Stimulated activated CD4-positive, alpha-beta T cell treated with anti-CD3 and anti-CD28 coated beads, Interleukin-1b, Interleukin-23, amount 100 ng/mL, for 24 hours (primary cell): ENCODE measurements at regions not wholly inside any gene's neighbourhood (a gene's known extent, or its start where the extent isn't known, plus 50 kb on each side); places are given as distances from the start of the nearest gene placed in this dataset.

Source experiments
- DNase-seq, 4 experiments: peaks; one replicate each; pipeline ENCODE4 v3.0.0-alpha.2; 2020; ENCODE audit warnings: low read depth in 4 of 4, low spot score in 1 of 4

DNA sequence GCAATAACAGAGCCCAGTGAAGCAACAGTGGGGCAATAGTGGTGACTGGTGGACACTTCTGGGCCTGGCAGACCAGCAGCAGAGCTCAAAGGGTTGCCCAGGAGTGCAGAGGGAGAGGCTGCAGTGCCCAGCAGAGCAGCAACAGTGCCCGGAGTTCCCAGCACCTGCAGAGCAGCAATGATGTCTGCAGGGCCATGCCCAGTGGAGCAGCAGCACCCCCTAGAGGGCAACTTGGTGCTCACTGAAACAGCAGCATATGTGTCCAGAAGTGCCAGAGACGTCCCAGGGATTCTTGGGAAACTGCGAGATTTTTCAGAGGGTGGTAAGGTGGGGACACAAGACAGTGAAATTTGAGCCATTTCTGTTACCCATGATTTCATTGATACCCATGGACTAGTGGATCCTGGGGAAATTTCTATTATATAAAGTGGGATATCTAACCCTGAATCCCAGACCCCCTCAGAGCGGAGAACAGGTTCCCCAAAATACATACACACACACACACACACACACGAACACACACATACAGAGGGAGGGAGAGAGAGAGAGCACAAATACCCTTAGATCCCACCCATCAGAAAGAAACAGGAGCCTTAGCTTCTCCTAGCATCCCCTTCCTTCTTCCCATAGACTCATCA lies 156.9 kb upstream of the GJB5 start:
- DNase-seq: peak; percentile 11 to 52 (median 31)

DNA sequence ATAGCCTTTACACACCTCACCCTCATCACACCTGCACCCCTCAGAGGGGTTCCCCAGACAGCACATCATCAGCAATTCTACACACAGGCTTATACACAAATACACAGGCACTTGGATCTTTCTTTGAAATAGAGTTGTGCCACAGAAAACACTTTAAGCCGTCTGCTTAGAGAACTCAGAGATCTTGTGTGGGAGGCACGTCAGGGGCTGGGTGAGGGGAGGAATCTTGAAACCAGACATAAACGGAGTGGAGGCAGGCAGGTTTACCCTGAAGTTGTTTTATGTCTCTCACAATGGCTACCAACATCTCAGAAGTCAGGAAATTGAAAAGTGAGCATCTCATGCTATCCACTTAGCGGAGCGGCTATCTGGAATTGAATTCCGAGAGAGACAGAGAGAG lies 151.9 kb upstream of the GJB5 start:
- DNase-seq: no peak

DNA sequence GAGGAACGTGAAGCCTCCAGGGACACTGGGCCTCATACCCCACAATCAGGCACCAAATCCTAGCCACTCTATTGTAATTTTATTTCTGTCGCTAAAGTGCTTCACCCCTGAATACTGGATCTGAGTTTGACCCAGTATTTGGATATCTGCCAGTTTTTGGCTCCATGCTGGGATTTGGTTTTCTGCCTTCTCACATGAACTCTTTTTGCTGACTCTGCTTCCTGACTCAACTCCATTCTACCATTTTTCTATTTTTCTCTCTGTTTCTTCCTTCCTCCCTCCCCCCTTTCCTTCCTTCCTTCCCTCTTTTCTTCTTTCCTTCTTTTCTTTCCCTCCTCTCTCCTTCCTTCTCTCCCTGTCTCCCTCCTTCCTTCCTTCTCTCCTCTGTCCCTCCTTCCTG lies 151.3 kb upstream of the GJB5 start:
- no peak for DNase-seq

DNA sequence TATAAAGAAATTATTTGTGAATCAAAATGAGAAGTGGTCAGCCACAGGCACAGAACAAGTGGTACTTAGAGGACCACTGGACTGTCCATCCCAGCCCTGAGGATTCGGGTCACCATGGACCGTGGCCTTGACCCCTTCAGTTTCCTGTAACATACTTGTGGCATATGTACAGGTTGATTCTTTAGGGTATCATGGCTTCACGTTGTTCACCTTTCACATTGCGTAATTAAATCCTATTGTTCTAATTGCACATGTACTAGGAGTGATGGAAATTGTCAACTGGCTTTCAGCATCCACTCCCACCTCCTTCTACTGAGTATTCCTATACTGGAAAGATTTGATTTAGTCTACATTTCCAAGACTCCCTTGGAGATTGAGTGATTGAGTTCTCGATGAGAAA lies 148.3 kb upstream of the GJB5 start:
- no peak for DNase-seq

- DNase-seq: no peak
Observed at GRCh38 chr1:34610063-34610462, 144.8 kb upstream of the GJB5 start.

- DNase-seq: no peak
Observed at GRCh38 chr1:34611571-34611970, 143.3 kb upstream of the GJB5 start.

DNA sequence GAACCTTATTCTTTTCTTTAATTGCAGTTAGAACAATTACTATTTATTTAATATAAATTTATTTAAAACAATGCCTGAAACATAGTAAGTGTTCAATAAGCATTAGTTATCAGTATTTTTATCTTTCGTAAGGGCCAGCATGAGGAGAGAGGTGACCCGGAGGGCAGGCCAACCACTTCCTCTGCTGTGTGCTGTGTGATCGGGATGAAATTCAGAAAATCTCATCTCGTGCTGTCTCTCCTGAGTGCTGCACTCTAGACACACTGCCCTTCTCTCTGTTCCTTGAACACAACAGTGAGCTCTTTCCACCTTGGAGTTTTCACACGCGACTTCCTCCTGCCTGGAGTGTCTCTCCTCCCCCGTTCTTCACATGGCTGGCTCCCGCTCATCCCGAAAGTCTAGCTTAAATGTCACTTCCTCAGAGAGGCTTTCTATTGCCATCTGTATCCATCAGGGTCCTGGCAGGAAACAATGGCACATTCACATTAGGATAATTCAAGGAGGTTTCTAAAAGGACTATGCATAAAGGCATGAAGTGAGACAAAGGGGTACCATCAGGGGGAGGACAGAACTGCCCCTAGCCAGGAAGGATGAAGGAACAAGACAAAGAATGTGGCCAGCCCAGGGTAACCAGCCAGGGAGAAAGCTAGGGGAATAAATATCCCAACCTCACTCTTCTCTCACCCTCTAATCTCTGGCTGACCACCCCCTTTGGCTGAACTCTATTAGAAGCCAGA lies 142.6 kb upstream of the GJB5 start:
- no peak for DNase-seq

GRCh38 chr1:34617321-34618118 lies 137.3 kb upstream of the GJB5 start:
- no peak for DNase-seq

DNA sequence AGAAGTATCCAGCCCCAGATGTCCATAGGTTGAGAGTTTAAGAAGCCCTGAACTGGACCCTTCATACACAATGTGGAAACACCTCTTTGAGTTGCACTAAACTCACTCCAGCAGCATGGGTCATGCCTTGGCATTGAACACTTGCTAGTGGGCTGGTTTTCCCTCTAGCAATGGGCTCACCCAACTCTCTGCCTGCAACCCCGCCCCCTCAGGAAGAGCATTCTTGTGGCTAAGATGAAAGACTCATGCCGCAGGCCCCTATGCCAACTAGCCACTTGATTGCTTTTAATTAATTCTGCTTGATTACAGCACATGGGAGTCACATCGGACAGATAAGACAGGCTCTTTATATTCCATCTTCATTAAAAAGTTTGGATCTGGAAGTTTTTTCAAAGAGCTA lies 136.5 kb upstream of the GJB5 start:
- DNase-seq: no peak

DNA sequence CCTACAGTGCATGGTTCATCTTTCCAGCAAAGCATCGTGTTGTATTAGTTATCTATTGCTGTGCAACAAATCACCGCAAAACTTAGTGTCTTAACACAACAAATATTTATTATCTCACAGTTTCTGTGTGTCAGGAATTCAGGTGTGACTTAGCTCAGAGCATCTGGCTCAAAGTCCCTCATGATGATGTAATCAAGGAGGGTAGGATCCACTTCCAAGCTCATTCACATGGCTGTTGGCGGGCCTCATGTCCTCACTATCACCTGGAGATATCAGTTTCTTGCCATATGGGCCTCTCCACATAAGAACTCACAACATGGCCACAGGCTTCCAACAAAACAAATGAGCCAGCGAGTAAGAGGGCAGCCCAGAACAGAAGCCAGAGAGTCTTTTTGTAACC lies 135.6 kb upstream of the GJB5 start:
- no peak for DNase-seq

- no peak for DNase-seq
Observed at GRCh38 chr1:34621916-34622315, 132.9 kb upstream of the GJB5 start.

GRCh38 chr1:34625521-34626015 lies 129.3 kb upstream of the GJB5 start:
- DNase-seq: no peak

DNA sequence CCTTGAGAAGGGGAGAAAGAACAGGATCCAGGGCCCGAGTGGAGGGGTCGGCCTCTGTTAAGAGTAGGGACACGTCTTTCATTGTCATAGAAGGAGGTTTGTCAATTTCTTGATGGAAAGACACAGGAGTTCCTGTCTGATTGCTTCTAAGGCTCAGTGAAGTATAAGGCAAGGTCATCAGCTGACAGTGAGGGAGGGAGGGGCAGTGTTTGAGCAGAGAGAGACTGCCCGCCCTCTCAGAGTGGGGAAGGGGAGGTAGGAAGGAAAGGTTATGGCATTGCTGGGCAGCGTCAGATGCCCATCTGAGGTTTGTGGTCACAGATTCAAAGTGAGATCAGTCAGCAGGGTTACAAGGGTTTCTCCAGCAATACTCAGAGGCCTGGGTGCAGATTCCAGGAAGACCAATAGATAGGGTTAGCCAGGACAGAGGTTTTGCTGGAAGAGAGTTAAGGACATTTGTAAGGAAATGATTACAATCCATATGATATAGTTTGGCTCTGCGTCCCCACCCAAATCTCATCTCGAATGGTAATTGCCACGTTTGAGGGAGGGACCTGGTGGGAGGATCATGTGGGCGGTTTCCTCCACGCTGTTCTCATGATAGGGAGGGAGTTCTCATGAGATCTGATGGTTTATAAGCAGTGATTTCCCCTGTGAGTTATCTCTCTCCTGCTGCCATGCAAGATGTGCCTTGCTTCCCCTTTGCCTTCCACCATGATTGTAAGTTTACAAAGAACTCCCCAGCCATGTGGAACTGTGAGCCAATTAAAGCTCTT lies 127.2 kb upstream of the GJB5 start:
- no peak for DNase-seq

DNA sequence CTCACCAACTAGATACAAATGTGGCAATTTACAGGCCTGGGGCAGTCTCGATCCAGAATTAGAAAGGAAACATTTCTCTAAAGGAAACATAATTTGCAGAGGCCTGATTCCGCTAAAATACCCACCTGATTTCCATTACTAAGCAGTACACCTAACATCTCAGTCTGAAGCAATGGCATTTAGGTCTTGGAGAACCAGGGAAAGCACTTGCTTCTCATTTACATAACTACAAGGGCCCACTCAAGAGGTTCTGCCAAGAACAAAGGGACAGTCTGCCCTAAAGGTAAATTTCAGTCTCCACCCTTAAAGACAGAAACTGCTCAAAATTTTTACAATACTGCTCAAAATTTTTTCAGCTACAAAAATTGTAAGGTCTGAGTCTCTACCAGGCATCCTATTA lies 123.7 kb upstream of the GJB5 start:
- DNase-seq: no peak

- DNase-seq: no peak
Observed at GRCh38 chr1:34639701-34640100, 115.1 kb upstream of the GJB5 start.

DNA sequence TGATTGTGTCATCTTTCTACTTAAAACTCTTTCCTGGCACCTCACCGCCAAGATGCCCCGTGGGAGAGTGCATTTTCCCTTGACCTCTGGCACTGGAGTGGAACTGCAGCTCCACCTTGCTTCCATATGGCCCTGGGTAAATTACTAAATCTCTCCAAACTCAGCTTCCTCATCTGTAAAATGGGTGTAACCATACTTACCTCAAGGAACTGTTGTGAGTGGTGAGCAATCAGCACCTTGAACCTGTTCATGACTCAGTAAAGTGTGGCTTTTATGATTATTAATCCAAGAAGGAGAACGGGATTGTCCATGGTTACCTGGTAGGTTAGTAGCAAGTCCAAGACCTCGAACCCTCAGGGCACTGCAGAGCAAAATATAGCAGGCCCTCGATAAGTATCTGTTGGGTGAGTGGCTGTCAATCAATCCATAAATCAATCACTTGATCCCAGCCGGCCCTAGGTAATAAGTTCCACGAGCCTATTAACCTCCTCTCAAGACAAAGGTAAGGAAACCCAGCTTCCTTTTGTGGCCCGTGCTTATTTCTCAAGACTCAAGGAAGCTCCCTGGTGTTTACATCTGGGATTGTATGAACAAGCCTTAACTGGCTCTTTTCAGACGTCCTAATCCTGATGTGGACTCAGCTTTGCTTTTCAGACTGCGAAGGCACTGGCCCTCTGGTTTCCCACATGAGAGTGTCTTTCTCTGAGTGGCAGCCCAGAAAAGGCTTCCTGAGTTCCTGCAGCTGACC lies 114.0 kb upstream of the GJB5 start:
- no peak for DNase-seq

GRCh38 chr1:34642679-34643078 lies 112.2 kb upstream of the GJB5 start:
- no peak for DNase-seq

DNA sequence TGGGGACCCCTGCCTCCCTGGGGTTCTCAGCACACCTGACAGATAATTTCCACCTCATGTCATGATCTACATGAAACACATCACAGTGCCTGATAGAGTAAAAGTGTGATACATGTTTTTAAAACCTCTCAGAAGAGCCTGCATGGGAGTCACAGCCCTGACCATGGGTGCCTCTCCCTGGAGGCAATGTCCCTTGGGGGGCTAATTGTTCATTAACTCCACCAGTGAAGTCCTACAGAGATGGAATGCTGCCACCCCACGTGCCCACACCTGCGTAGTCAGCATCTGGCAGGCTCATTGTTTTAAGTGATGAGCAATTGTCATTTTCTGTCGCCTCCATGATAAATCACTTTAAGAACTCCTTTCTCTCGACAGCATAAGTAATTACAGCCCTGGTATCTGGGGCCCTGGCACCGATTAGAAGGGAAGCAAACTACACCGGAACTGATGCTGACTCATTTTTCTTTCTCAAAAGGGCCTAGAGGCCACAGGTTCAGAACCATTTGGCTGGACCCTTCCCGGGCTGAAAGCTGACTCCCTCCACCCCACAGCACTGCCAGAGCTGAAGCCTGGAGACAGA lies 109.6 kb upstream of the GJB5 start:
- no peak for DNase-seq

GRCh38 chr1:34645919-34646318 lies 108.9 kb upstream of the GJB5 start:
- no peak for DNase-seq

DNA sequence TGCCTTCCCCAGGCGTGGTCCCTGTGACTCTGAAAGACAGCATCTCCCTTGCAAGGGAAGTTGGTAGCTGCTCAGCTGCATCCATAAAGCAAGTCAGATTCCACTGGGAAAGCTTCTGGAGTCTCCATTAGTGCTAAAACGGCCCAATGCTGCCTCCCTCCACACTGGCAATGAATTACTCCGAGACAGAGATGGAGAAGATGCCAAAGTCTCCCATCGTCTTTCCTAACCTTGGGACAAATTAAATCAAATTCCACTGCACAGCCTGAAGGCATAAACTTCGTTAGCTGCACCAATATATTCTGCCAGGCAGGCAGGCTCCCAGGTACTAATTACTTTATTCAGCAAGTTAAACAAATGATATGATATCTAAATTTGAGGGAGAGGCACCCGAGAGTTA lies 106.3 kb upstream of the GJB5 start:
- no peak for DNase-seq
